ENCODE measurements at regions not wholly inside any gene's neighbourhood (a gene's known extent, or its start where the extent isn't known, plus 50 kb on each side); places are given as distances from the start of the nearest gene placed in this dataset.

- TF ChIP-seq CTCF (IDR thresholded peaks at IDR 0.05; ENCODE audit: low read length): no peak
- TF ChIP-seq EZH2 (optimal IDR thresholded peaks at IDR 0.05; ENCODE audit: low read depth, low read length): no peak
- TF ChIP-seq EZH2phosphoT487 (IDR thresholded peaks at IDR 0.05; ENCODE audit: low read length): no peak
Observed at GRCh38 chr13:111425326-111425725, 104.9 kb downstream of the TEX29 start.
